ENCODE measurements at regions not wholly inside any gene's neighbourhood (a gene's known extent, or its start where the extent isn't known, plus 50 kb on each side); places are given as distances from the start of the nearest gene placed in this dataset.

DNA sequence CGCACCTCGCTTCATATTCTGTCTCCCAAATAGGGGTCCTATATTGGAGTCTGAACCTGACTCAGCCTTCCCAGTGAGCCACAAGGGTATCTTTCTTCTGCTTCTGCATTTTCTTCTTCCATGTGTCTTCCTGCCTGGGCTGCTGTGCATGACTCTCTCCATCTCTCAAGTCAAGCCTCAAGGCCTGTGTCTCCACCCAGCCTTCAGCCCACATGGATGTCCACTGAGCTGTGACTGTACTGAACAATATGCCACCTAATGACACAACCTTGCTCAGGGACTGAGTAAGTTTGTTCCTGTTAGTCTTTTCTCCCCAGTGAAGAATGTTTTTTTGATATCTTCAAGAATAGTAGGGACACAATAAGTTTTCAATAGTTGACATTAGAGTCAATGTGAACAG lies 162.7 kb upstream of the TBX20 start:
- Histone ChIP-seq H3K4me3 (ENCODE audit: low read length) (no peak overlapping the region), H3K9ac (ENCODE audit: low read length) (no peak overlapping the region), H3K36me3 (ENCODE audit: control insufficient read depth, insufficient read depth, low read length) (no peaks in the 10 kb centered on the region), H3K27ac (ENCODE audit: low read depth, low read length) (no peak overlapping the region), H3K4me1 (ENCODE audit: control insufficient read depth, insufficient read depth, low read length) (no peaks in the 10 kb centered on the region), H3K27me3 (ENCODE audit: control insufficient read depth, insufficient read depth, low read length) (no peaks in the 10 kb centered on the region)

DNA sequence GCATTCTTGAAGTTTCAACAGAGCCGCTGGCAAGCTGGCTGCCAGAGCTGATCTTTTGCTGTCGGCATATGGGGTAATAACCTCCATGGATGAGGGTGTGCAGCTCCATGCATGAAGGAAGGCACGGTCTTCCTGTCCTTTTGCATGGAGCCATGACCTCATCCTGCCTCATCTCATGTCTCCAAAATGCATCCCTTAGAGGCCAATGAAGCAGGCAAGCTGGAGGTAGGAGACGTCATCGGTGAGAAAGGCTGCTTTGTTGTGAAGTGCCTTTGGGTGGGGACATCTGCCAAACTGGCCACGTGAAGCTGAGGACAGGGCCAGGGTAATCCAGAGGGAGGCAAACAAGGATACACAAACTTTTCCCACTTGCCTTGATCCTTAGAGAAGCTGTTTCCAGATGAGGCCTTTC lies 161.5 kb upstream of the TBX20 start:
- H3K4me3 ChIP-seq (ENCODE audit: low read length), result no peak overlapping the region
- H3K27ac ChIP-seq (ENCODE audit: low read depth, low read length), result no peak overlapping the region
- no peaks in the 10 kb centered on the region for H3K27me3 ChIP-seq (ENCODE audit: control insufficient read depth, insufficient read depth, low read length)
- H3K4me1 ChIP-seq (ENCODE audit: control insufficient read depth, insufficient read depth, low read length), result no peaks in the 10 kb centered on the region
- no peaks in the 10 kb centered on the region for H3K36me3 ChIP-seq (ENCODE audit: control insufficient read depth, insufficient read depth, low read length)
- no peak overlapping the region for H3K9ac ChIP-seq (ENCODE audit: low read length)

DNA sequence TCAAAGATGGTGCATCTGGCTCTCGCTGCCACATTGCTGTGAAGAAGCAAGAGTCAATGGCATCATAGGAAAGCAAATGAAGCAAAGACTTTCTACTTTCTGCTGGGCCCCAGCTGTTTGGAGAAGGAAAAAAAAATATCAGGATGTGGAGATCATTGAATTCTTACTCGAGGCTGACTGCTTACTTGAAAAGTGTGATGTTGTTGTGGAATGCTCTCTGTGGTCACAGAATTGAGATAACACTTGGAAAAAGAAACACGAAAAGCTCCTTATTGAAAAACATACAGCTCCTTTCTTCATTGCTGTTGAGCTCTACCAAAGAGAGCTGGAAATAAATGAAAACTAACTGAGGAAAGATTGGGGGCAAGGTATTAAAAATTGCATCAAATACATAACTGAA lies 157.4 kb upstream of the TBX20 start:
- Histone ChIP-seq H3K4me1 (ENCODE audit: control insufficient read depth, insufficient read depth, low read length) (no peaks in the 10 kb centered on the region), H3K9ac (ENCODE audit: low read length) (no peak overlapping the region), H3K27ac (ENCODE audit: low read depth, low read length) (no peak overlapping the region), H3K4me3 (ENCODE audit: low read length) (no peak overlapping the region), H3K36me3 (ENCODE audit: control insufficient read depth, insufficient read depth, low read length) (no peaks in the 10 kb centered on the region), H3K27me3 (ENCODE audit: control insufficient read depth, insufficient read depth, low read length) (no peaks in the 10 kb centered on the region)

DNA sequence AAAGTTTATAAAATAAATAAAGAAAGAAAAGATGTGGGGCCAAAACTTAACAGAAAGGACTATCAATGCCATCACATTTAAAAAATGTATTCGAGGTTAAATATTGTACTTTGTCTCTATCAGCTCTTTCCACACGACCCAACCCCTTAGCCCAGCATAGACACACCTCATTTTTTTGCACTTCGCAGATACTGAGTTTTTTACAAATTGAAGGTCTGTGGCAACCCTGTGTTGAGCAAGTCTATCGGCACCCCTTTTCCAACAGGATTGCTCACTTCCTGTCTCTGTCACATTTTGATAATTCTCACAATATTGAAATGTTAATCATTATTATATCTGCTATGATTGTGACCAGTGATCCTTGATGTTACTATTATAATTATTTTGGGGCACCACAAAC lies 151.6 kb upstream of the TBX20 start:
- Histone ChIP-seq H3K9ac (ENCODE audit: low read length) (no peak overlapping the region), H3K27me3 (ENCODE audit: control insufficient read depth, insufficient read depth, low read length) (no peaks in the 10 kb centered on the region), H3K27ac (ENCODE audit: low read depth, low read length) (no peak overlapping the region), H3K4me1 (ENCODE audit: control insufficient read depth, insufficient read depth, low read length) (no peaks in the 10 kb centered on the region), H3K36me3 (ENCODE audit: control insufficient read depth, insufficient read depth, low read length) (no peaks in the 10 kb centered on the region), H3K4me3 (ENCODE audit: low read length) (no peak overlapping the region)

DNA sequence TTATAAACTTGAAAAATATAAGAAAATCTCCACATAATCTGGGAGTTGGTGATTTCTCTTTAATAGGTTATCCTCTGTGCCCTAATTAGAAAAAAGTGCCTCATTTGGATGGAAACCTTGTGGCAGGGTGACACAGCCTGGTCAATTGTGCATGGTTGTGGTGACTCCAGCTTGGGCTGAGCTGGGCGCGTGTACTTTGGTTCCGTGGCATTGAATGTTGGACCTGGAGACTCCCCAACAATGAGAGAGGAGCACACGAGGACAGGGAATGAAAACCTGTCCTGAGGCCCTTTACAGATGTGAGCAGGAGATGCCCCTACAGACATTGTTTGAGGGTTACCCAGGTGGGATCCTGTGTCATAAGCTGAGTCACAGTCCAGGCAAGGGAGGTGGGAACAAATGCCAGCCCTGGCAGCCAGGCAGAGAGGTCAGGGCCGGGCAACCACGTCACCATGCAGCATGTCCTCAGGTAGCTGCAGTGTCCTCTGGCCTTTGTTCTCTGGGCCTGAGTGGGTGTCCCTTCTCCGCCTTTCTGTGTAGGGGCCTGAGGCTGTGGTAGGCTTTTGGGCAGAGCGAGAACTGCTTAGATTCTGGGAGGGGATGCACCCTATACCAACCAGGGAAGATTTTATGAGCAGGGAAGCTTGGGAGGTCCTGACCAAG lies 147.4 kb upstream of the TBX20 start:
- Histone ChIP-seq H3K36me3 (ENCODE audit: control insufficient read depth, insufficient read depth, low read length) (no peaks in the 10 kb centered on the region), H3K4me1 (ENCODE audit: control insufficient read depth, insufficient read depth, low read length) (no peaks in the 10 kb centered on the region), H3K27ac (ENCODE audit: low read depth, low read length) (no peak overlapping the region), H3K9ac (ENCODE audit: low read length) (no peak overlapping the region), H3K4me3 (ENCODE audit: low read length) (no peak overlapping the region), H3K27me3 (ENCODE audit: control insufficient read depth, insufficient read depth, low read length) (no peaks in the 10 kb centered on the region)

DNA sequence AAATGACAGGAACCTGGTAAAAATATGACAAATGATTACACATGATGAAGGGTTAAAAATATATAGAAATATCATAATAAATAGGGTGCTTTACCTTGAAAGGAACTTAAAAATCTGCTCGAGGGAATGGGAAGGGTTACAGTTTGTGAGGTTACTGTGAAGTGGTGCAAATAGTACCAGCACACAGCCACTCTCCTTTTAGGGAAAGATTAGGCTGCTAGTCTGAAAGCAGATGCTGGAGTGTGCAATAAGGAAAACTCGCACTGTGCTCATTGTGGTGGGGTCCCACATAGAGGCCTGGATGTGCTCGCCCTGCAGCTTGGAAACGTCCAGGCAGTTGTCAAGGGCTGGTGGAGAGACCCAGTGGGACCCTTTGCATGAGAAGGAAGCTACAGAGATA lies 145.9 kb upstream of the TBX20 start:
- H3K9ac ChIP-seq (ENCODE audit: low read length), result no peak overlapping the region
- H3K36me3 ChIP-seq (ENCODE audit: control insufficient read depth, insufficient read depth, low read length), result no peaks in the 10 kb centered on the region
- H3K27ac ChIP-seq (ENCODE audit: low read depth, low read length), result no peak overlapping the region
- H3K27me3 ChIP-seq (ENCODE audit: control insufficient read depth, insufficient read depth, low read length), result no peaks in the 10 kb centered on the region
- H3K4me1 ChIP-seq (ENCODE audit: control insufficient read depth, insufficient read depth, low read length), result no peaks in the 10 kb centered on the region
- no peak overlapping the region for H3K4me3 ChIP-seq (ENCODE audit: low read length)

DNA sequence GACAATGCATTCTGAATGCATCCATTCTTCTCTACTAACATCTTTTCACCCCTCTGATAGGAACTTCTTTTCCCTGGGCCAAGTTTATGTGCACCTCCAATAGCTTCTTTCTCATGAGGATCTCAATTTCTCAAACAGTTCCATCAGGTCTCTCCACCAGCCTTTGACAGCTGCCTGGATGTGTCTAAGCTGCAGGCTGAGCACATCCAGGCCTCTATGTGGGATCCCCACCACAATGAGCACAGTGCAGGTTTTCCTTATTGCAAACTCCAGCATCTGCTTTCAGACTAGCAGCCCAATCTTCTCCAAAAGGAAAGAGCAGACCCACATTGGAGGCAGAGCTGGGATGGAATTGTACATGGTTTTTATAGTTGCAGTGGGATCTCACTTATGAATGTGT lies 145.3 kb upstream of the TBX20 start:
- no peak overlapping the region for H3K4me3 ChIP-seq (ENCODE audit: low read length)

DNA sequence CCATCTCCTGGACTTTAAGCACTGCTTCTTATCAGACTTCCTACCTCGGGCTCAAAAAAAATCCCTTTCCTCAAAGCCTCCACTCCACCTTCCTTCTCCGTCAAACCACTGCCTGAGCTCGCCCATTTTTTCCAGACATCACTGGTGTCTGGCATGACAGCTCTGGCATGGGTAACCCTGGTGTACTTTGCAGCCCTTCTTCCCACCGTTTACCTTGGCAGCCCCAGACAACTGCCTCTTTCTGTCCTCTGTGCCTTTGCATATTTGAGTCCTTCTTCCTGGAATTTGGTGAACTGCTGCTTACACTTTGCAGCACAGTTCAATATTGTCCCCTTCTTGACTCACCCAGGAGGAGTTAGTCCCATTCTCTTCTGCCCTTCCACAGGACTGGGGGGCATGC lies 144.6 kb upstream of the TBX20 start:
- no peaks in the 10 kb centered on the region for H3K4me1 ChIP-seq (ENCODE audit: control insufficient read depth, insufficient read depth, low read length)
- H3K27me3 ChIP-seq (ENCODE audit: control insufficient read depth, insufficient read depth, low read length), result no peaks in the 10 kb centered on the region
- no peak overlapping the region for H3K9ac ChIP-seq (ENCODE audit: low read length)
- H3K4me3 ChIP-seq (ENCODE audit: low read length), result no peak overlapping the region
- no peaks in the 10 kb centered on the region for H3K36me3 ChIP-seq (ENCODE audit: control insufficient read depth, insufficient read depth, low read length)
- no peak overlapping the region for H3K27ac ChIP-seq (ENCODE audit: low read depth, low read length)

More for the DNA sequence above, 145.3 kb upstream of the TBX20 start:
- no peaks in the 10 kb centered on the region for H3K27me3 ChIP-seq (ENCODE audit: control insufficient read depth, insufficient read depth, low read length)
- H3K36me3 ChIP-seq (ENCODE audit: control insufficient read depth, insufficient read depth, low read length), result no peaks in the 10 kb centered on the region
- H3K27ac ChIP-seq (ENCODE audit: low read depth, low read length), result no peak overlapping the region
- no peak overlapping the region for H3K9ac ChIP-seq (ENCODE audit: low read length)
- no peaks in the 10 kb centered on the region for H3K4me1 ChIP-seq (ENCODE audit: control insufficient read depth, insufficient read depth, low read length)

DNA sequence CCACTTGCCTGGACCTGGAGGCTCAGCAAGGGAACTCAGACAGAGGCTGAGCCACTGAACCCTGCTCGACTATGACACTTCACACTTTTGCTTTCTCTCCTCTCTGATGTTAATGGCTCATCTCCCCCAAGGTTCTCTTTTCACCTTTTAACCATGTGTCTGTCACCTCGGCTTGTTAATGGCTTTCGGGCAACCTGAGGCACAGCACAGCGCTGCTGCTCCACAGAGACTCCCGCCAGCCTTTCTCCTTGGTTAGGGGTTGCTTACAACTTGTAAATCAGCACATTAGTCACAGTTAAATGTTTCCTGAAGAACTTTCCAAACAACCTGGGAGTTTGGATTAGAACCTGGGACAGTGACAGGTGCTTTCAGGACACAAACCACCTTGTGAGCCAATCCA lies 136.2 kb upstream of the TBX20 start:
- no peak overlapping the region for H3K9ac ChIP-seq (ENCODE audit: low read length)
- no peak overlapping the region for H3K27ac ChIP-seq (ENCODE audit: low read depth, low read length)
- no peak overlapping the region for H3K4me3 ChIP-seq (ENCODE audit: low read length)
- H3K36me3 ChIP-seq (ENCODE audit: control insufficient read depth, insufficient read depth, low read length), result no peaks in the 10 kb centered on the region
- no peaks in the 10 kb centered on the region for H3K27me3 ChIP-seq (ENCODE audit: control insufficient read depth, insufficient read depth, low read length)
- H3K4me1 ChIP-seq (ENCODE audit: control insufficient read depth, insufficient read depth, low read length), result no peaks in the 10 kb centered on the region

DNA sequence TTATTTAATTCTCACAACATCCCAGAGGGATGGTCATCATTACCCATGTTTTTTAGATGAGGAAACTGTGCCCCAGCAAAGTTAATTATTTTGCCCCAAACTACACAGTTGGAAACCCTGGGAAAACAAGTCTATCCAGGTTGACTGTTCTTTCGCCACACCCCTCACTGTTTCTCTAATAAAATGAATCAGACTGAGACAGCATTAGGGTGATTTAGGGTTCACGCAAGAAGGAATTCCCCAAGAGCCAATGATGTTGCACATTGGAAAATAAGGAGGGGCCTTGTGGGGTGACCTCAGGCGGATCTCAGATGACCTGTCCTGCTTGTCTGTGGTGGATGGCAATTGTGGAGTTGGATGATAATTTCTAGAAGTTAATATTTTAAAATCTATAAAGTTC lies 135.7 kb upstream of the TBX20 start:
- Histone ChIP-seq H3K36me3 (ENCODE audit: control insufficient read depth, insufficient read depth, low read length) (no peaks in the 10 kb centered on the region), H3K9ac (ENCODE audit: low read length) (no peak overlapping the region), H3K27me3 (ENCODE audit: control insufficient read depth, insufficient read depth, low read length) (no peaks in the 10 kb centered on the region), H3K4me3 (ENCODE audit: low read length) (no peak overlapping the region), H3K4me1 (ENCODE audit: control insufficient read depth, insufficient read depth, low read length) (no peaks in the 10 kb centered on the region), H3K27ac (ENCODE audit: low read depth, low read length) (no peak overlapping the region)

DNA sequence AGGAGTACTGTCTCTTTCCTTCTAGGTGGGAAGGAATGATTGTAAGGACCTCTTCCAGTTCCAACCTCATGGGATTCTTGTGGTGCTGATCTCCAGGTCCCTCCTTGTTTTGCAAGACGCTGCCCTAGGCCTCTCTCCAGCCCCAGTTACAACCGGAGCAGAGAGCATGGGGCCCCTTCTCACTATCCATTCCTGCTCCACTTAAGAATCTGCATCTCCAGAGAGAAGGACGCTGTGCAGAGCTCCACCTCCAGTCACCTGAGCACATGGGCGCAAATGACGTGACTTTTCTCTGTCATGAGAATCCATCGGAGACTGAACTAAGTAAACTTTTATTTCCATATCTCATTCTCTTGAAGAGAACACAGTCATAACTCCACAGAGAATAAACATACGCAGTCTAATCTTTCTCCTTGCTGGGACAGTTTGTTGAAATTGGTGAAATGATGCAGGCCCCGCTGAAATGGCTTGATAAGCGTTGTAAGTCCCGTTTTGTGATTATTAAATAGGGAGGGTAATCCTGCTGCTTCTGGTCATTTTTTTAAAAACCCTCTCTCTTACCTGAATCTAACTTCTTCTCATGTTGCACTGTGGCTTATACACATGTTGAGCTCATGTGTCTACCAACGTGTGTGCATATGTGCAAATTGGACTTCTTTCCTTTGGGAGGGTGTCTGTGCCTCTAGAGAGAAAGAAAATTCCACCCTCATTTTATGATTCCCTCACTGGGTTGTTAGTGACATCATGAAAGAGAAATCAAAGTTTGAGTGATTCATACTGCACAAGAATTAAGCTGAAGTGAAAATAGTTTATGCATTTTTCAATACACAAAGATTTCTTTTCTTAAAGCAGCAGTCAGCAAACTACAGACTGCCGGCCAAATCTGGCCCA lies 133.2 kb upstream of the TBX20 start:
- Histone ChIP-seq H3K27ac (ENCODE audit: low read depth, low read length) (no peak overlapping the region), H3K4me1 (ENCODE audit: control insufficient read depth, insufficient read depth, low read length) (no peaks in the 10 kb centered on the region), H3K36me3 (ENCODE audit: control insufficient read depth, insufficient read depth, low read length) (no peaks in the 10 kb centered on the region), H3K9ac (ENCODE audit: low read length) (no peak overlapping the region), H3K27me3 (ENCODE audit: control insufficient read depth, insufficient read depth, low read length) (no peaks in the 10 kb centered on the region), H3K4me3 (ENCODE audit: low read length) (no peak overlapping the region)

DNA sequence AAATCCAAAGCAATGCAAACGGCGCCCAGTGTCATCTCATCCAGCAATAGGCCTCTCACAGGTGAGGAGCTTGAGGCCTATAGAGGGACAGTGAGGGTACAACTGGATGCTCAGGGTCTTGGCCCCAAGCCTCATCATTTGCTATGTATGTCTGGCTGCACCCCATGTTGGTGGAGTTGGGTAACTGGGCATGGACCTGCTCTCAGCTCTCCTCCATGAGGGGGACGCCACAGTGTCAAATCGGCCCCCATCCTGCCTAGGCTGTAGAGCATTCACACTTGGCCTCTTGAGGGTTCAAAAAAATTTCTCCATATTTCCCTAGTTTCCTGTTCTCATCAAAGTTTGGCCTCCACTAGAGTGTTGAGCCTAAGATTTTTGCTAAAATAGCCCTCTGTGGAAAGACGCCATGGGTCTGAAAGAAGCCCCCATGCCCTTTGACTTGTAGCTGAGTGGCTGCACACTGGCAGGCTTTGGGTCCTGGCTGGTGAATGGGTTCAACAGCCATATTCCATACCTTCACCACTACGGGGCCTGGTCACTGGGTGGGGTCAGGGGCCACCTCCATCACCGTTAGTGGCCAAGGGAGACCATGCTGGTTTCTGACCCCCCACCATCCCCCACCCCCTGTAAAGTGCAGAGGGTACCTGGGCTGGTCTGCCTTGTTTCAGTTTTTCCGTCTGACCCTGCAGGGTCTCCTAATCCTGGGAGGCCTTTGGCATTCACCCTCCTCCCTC lies 132.3 kb upstream of the TBX20 start:
- no peak overlapping the region for H3K27ac ChIP-seq (ENCODE audit: low read depth, low read length)

More for the DNA sequence above, 132.3 kb upstream of the TBX20 start:
- no peaks in the 10 kb centered on the region for H3K36me3 ChIP-seq (ENCODE audit: control insufficient read depth, insufficient read depth, low read length)
- H3K9ac ChIP-seq (ENCODE audit: low read length), result no peak overlapping the region
- H3K27me3 ChIP-seq (ENCODE audit: control insufficient read depth, insufficient read depth, low read length), result no peaks in the 10 kb centered on the region
- no peak overlapping the region for H3K4me3 ChIP-seq (ENCODE audit: low read length)
- no peaks in the 10 kb centered on the region for H3K4me1 ChIP-seq (ENCODE audit: control insufficient read depth, insufficient read depth, low read length)
